K562 (cell line): ENCODE measurements at regions not wholly inside any gene's neighbourhood (a gene's known extent, or its start where the extent isn't known, plus 50 kb on each side); places are given as distances from the start of the nearest gene placed in this dataset.

Experiments
- ATAC-seq: fragments of 200-7000 bp; cut with Tn5 transposase; 3 replicates; pipeline ENCODE4 v1.9.1; 2020; ENCODE audit warnings: moderate library complexity
- BruUV-seq: library from RNA; stranded (reverse); fragments of 400-500 nt; replicated peaks from 2 replicates; lab custom pipeline; 2021; lab: Mats Ljungman, UMichigan
- CTCF ChIA-PET: fragments of 300-600 bp; formaldehyde crosslinking; extraction: SDS; loops from one replicate; lab custom pipeline; 2021; ENCODE audit warnings: low intra/inter-chr PET ratio; lab: Yijun Ruan, JAX
- POLR2A ChIA-PET: fragments of 300-600, 350-650 bp; sonication (Branson Sonifier 250); formaldehyde crosslinking; extraction: SDS; loops from one replicate; lab custom pipeline; 2021; ENCODE audit warnings: antibody characterized with exemption, inconsistent platforms; lab: Yijun Ruan, JAX
- DNase-seq, 4 experiments: peaks; one replicate each; pipeline versions ENCODE4 v3.0.0 to v3.0.0-alpha.2; 2011 to 2018; ENCODE audit warnings: low spot score in 3 of 4, mixed read lengths in 3 of 4; ENCODE audit errors: extremely low read depth in 1 of 4
- FAIRE-seq: peaks from 2 replicates; lab custom pipeline; 2011; peaks lifted over from hg19 to GRCh38; lab: Jason Lieb, UNC
- H2AFZ ChIP-seq: 2 replicates; pipeline ENCODE4 v1.6.0; 2011; ENCODE audit warnings: low read depth, low read length, control low read depth, inconsistent platforms
- H3K27ac ChIP-seq: fragments of 200-600 bp; 3 replicates; pipeline ENCODE4 v1.8.0; 2011; ENCODE audit warnings: low read depth, mild to moderate bottlenecking, control low read depth, inconsistent platforms, low read length, moderate library complexity, mixed read lengths; ENCODE audit errors: extremely low read depth
- H3K27me3 ChIP-seq, 2 experiments: fragments of 300-600 bp in 1 of 2; 2 replicates in 1 of 2; 3 replicates in 1 of 2; pipeline versions ENCODE4 v1.6.0 to v1.8.0; 2011; ENCODE audit warnings: inconsistent platforms in 2 of 2, low read length in 2 of 2, mild to moderate bottlenecking in 1 of 2, mixed read lengths in 1 of 2, moderate library complexity in 1 of 2; ENCODE audit not compliant: control insufficient read depth in 2 of 2, insufficient read depth in 2 of 2
- H3K36me3 ChIP-seq: fragments of 300-600 bp; 3 replicates; pipeline ENCODE4 v1.8.0; 2011; ENCODE audit warnings: mild to moderate bottlenecking, low read length, inconsistent platforms; ENCODE audit not compliant: control insufficient read depth, insufficient read depth
- H3K4me1 ChIP-seq, 2 experiments: fragments of 200-600 bp in 1 of 2; replicated peaks in 1 of 2; 2 replicates in 1 of 2; 3 replicates in 1 of 2; pipeline versions ENCODE4 v1.5.1 to v1.8.0; 2011; ENCODE audit warnings: inconsistent platforms in 2 of 2, low read length in 2 of 2, mild to moderate bottlenecking in 1 of 2, mixed read lengths in 1 of 2, moderate library complexity in 1 of 2; ENCODE audit not compliant: control insufficient read depth in 2 of 2, insufficient read depth in 2 of 2
- H3K4me2 ChIP-seq: 2 replicates; pipeline ENCODE4 v1.6.1; 2011; ENCODE audit warnings: low read length, control low read depth, inconsistent platforms, mixed read lengths; ENCODE audit not compliant: insufficient read depth
- H3K4me3 ChIP-seq: fragments of 200-600 bp; sonication (generic), shearing (Covaris generic); 2 replicates; pipeline ENCODE4 v1.5.1; 2016; ENCODE audit warnings: control low read depth, inconsistent platforms
- H3K79me2 ChIP-seq: fragments of 200-600 bp; 3 replicates; pipeline ENCODE4 v1.8.0; 2011; ENCODE audit warnings: low read length, inconsistent platforms; ENCODE audit not compliant: control insufficient read depth, insufficient read depth
- H3K9ac ChIP-seq, 2 experiments: 2 replicates each; pipeline versions ENCODE4 v1.6.0 to v1.6.1; 2011; ENCODE audit warnings: low read depth in 2 of 2, low read length in 2 of 2, control low read depth in 1 of 2, inconsistent platforms in 1 of 2, mild to moderate bottlenecking in 1 of 2, mixed read lengths in 1 of 2; ENCODE audit not compliant: insufficient read depth in 1 of 2
- H3K9me1 ChIP-seq: one replicate; pipeline ENCODE4 v1.6.0; 2011; ENCODE audit warnings: inconsistent platforms, mild to moderate bottlenecking, low read length, moderate library complexity; ENCODE audit not compliant: control insufficient read depth, insufficient read depth
- H3K9me3 ChIP-seq: replicated peaks from 2 replicates; pipeline ENCODE4 v1.5.1; 2011; ENCODE audit warnings: low read depth, low read length, inconsistent platforms; ENCODE audit not compliant: control insufficient read depth, insufficient read depth
- H4K20me1 ChIP-seq: replicated peaks from 2 replicates; pipeline ENCODE4 v1.6.1; 2011; ENCODE audit warnings: low read length, inconsistent platforms, mixed read lengths; ENCODE audit not compliant: control insufficient read depth, insufficient read depth
- BRD9 ChIP-seq: fragments of 450-650 bp; IDR thresholded peaks from 2 replicates; pipeline ENCODE4 v1.6.1; 2018; ENCODE audit warnings: low read depth; ENCODE audit not compliant: partially characterized antibody
- CHCHD3 ChIP-seq: fragments of 250-450 bp; sonication (Bioruptor Pico); IDR thresholded peaks from 2 replicates; pipeline ENCODE4 v2.1.2; 2022; ENCODE audit warnings: mild to moderate bottlenecking
- CREB5 ChIP-seq: fragments of 250-450 bp; sonication (Bioruptor Pico); IDR thresholded peaks from 2 replicates; pipeline ENCODE4 v1.5.0; 2020; ENCODE audit warnings: mild to moderate bottlenecking
- NCOA4 ChIP-seq: fragments of 450-650 bp; IDR thresholded peaks from 2 replicates; pipeline ENCODE4 v1.6.1; 2018; ENCODE audit warnings: mild to moderate bottlenecking; ENCODE audit not compliant: partially characterized antibody
- NCOR1 ChIP-seq: fragments of 450-650 bp; IDR thresholded peaks from 2 replicates; pipeline ENCODE4 v1.6.1; 2016; ENCODE audit warnings: mild to moderate bottlenecking, moderate library complexity
- POLR2A ChIP-seq: fragments of 450-650 bp; conservative IDR thresholded peaks from 2 replicates; pipeline ENCODE4 v1.6.1; 2016
- SAFB2 ChIP-seq: fragments of 200-400 bp; formaldehyde crosslinking; IDR thresholded peaks from 2 replicates; pipeline ENCODE4 v1.6.1; 2018; ENCODE audit warnings: borderline replicate concordance, low read length, low read depth, moderate library complexity; ENCODE audit not compliant: severe bottlenecking
- ZNF436 ChIP-seq: fragments of 250-450, 450-650 bp; sonication (Bioruptor Pico); formaldehyde crosslinking; IDR thresholded peaks from 2 replicates; pipeline ENCODE4 v1.7.0; 2020; ENCODE audit warnings: mild to moderate bottlenecking
- ZNF780A ChIP-seq: fragments of 250-450 bp; sonication (Bioruptor Pico); IDR thresholded peaks from 2 replicates; pipeline ENCODE4 v1.5.0; 2021; ENCODE audit warnings: mild to moderate bottlenecking
- WGBS: fragments of 100-300 bp; shearing (Covaris generic); methylation state at CpG from one replicate; pipeline ENCODE4 v1.1.6; 2016; ENCODE audit warnings: low coverage, mixed read lengths; ENCODE audit not compliant: insufficient coverage; ENCODE audit errors: missing lambda C conversion rate; 5-methylcytosine and 5-hydroxymethylcytosine counted together
- in situ Hi-C: fragments of 300-500 bp; cut with MboI; formaldehyde crosslinking; loops from 4 replicates; pipeline ENCODE4 v1.15.0; 2018; ENCODE audit warnings: inconsistent platforms, mixed read lengths
- intact Hi-C: fragments of 100-400 bp; cut with micrococcal nuclease; formaldehyde crosslinking; loops from 2 replicates; pipeline ENCODE4 v1.14.2; 2022
- TF ChIP-seq, protein P1 (sequence below): fragments of 250-450 bp; sonication (Bioruptor Pico); IDR thresholded peaks from 2 replicates; pipeline ENCODE4 v1.5.0; 2021; ENCODE audit warnings: mild to moderate bottlenecking, borderline replicate concordance

DNA sequence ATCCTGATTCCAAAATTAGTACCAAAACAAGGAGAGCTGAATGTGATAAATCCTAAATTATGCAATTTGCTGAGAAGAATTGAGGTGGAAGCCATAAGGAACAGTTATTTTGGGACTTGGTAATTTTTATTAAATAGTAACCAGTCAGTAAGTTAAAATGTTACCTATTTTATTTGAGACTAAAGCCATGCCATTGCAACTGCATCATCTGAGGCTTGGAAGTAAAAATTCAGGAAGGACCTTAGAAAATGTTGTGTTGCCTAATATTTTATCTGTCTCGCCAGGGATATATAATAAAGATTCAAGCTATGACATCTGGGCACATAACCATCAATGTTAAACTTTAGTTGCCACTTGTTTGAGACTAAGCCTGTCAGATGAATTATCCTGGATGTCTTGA, 341.3 kb upstream of the MAGEB16 start:
- Histone ChIP-seq H3K79me2 (no peaks in the 10 kb centered on the region), H3K4me3 (no peak overlapping the region), H3K27ac (no peak overlapping the region), H3K36me3 (no peaks in the 10 kb centered on the region), H3K9me3 (no peaks in the 10 kb centered on the region), H2AFZ (no peak overlapping the region), H3K4me1 (no peaks in the 10 kb centered on the region), H3K4me2 (no peak overlapping the region), H3K27me3 (no peaks in the 10 kb centered on the region), H3K9me1 (no peaks in the 10 kb centered on the region), H4K20me1 (no peaks in the 10 kb centered on the region), H3K9ac (no peak overlapping the region)
- TF ChIP-seq SAFB2 (no peak), ZNF436 (no peak), NCOR1 (no peak)
- TF ChIP-seq, protein P1, sequence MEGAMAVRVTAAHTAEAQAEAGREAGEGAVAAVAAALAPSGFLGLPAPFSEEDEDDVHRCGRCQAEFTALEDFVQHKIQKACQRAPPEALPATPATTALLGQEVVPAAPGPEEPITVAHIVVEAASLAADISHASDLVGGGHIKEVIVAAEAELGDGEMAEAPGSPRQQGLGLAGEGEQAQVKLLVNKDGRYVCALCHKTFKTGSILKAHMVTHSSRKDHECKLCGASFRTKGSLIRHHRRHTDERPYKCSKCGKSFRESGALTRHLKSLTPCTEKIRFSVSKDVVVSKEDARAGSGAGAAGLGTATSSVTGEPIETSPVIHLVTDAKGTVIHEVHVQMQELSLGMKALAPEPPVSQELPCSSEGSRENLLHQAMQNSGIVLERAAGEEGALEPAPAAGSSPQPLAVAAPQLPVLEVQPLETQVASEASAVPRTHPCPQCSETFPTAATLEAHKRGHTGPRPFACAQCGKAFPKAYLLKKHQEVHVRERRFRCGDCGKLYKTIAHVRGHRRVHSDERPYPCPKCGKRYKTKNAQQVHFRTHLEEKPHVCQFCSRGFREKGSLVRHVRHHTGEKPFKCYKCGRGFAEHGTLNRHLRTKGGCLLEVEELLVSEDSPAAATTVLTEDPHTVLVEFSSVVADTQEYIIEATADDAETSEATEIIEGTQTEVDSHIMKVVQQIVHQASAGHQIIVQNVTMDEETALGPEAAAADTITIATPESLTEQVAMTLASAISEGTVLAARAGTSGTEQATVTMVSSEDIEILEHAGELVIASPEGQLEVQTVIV (CRISPR knock-in tag): no peak
- POLR2A ChIA-PET: no interaction called here
- BruUV-seq: no TSS peak
- FAIRE-seq (no peak), DNase-seq (no peak), ATAC-seq (no peak)
- in situ Hi-C loops: no loop called here
- 0% methylated on average over 1 of the region's 1 CpG for WGBS
- intact Hi-C loops: no loop called here
- CTCF ChIA-PET: no interaction called here

GRCh38 chrX:35458142-35458541, 340.0 kb upstream of the MAGEB16 start:
- TF ChIP-seq BRD9 (no peak), NCOA4 (no peak), CREB5 (CRISPR knock-in tag) (no peak), POLR2A (no peak), CHCHD3 (CRISPR knock-in tag) (no peak), ZNF780A (CRISPR knock-in tag) (no peak)
- H2AFZ ChIP-seq: no peak overlapping the region
- H3K27me3 ChIP-seq: no peaks in the 10 kb centered on the region
- H3K4me3 ChIP-seq: no peak overlapping the region
- BruUV-seq: no TSS peak
- no peak overlapping the region for H3K27ac ChIP-seq
- no peaks in the 10 kb centered on the region for H3K9me1 ChIP-seq
- no peaks in the 10 kb centered on the region for H3K9me3 ChIP-seq
- no peaks in the 10 kb centered on the region for H3K79me2 ChIP-seq
- DNase-seq (no peak), FAIRE-seq (no peak), ATAC-seq (no peak)
- intact Hi-C loops (no loop called here), in situ Hi-C loops (no loop called here)
- no peak overlapping the region for H3K4me2 ChIP-seq
- H4K20me1 ChIP-seq: no peaks in the 10 kb centered on the region
- no peaks in the 10 kb centered on the region for H3K36me3 ChIP-seq
- no peak overlapping the region for H3K9ac ChIP-seq
- ChIA-PET POLR2A (no interaction called here), CTCF (no interaction called here)
- no peaks in the 10 kb centered on the region for H3K4me1 ChIP-seq
